HL-60 (cell line): ENCODE measurements at regions not wholly inside any gene's neighbourhood (a gene's known extent, or its start where the extent isn't known, plus 50 kb on each side); places are given as distances from the start of the nearest gene placed in this dataset.

ENCODE experiments used
- DNase-seq, 2 experiments: peaks; one replicate each; pipeline ENCODE4 v3.0.0-alpha.2; 2010 to 2020; ENCODE audit warnings: low read depth in 1 of 2, low spot score in 1 of 2
- H3K27ac ChIP-seq: fragments of 250-450 bp; sonication (Bioruptor Pico); replicated peaks from 2 replicates; pipeline ENCODE4 v1.5.1; 2020; ENCODE audit warnings: mild to moderate bottlenecking, moderate library complexity
- H3K27me3 ChIP-seq: fragments of 250-450 bp; sonication (Bioruptor Pico); 2 replicates; pipeline ENCODE4 v1.5.1; 2021; ENCODE audit warnings: mild to moderate bottlenecking, moderate library complexity; ENCODE audit not compliant: insufficient read depth, poor library complexity, severe bottlenecking
- H3K4me3 ChIP-seq: replicated peaks from 2 replicates; pipeline ENCODE4 v1.5.1; 2011; ENCODE audit warnings: mild to moderate bottlenecking, control low read depth, low read length; ENCODE audit not compliant: insufficient read depth
- CTCF ChIP-seq: IDR thresholded peaks from one replicate; pipeline ENCODE4 v1.5.1; 2011; ENCODE audit warnings: low read length, control low read depth, inconsistent platforms; ENCODE audit not compliant: insufficient read depth
- GABPA ChIP-seq: IDR thresholded peaks from 2 replicates; pipeline ENCODE4 v1.6.1; 2012; ENCODE audit warnings: low read depth
- POLR2AphosphoS5 ChIP-seq: IDR thresholded peaks from 2 replicates; pipeline ENCODE4 v1.6.1; 2012; ENCODE audit warnings: low read depth
- REST ChIP-seq: IDR thresholded peaks from 2 replicates; pipeline ENCODE4 v1.6.1; 2012; ENCODE audit warnings: low read depth; ENCODE audit not compliant: insufficient replicate concordance
- SPI1 ChIP-seq: IDR thresholded peaks from 2 replicates; pipeline ENCODE4 v1.6.1; 2012; ENCODE audit warnings: low read depth, mild to moderate bottlenecking, borderline replicate concordance

GRCh38 chr21:28298251-28298672 lies 694.4 kb downstream of the LTN1 start:
- no peak overlapping the region for H3K4me3 ChIP-seq
- TF ChIP-seq GABPA: no peak
- no peak for TF ChIP-seq REST
- no peak for TF ChIP-seq CTCF
- TF ChIP-seq SPI1: no peak
- TF ChIP-seq POLR2AphosphoS5: no peak
- no peak for DNase-seq
- H3K27me3 ChIP-seq: no peaks in the 10 kb centered on the region
- no peak overlapping the region for H3K27ac ChIP-seq

GRCh38 chr21:28294051-28294450 lies 698.6 kb downstream of the LTN1 start:
- H3K27ac ChIP-seq: no peak overlapping the region
- H3K27me3 ChIP-seq: no peaks in the 10 kb centered on the region
- no peak for DNase-seq
- no peak for TF ChIP-seq GABPA
- no peak for TF ChIP-seq CTCF
- no peak for TF ChIP-seq POLR2AphosphoS5
- TF ChIP-seq SPI1: no peak
- no peak for TF ChIP-seq REST
- no peak overlapping the region for H3K4me3 ChIP-seq

- Histone ChIP-seq H3K27ac (no peak overlapping the region), H3K4me3 (no peak overlapping the region), H3K27me3 (no peaks in the 10 kb centered on the region)
- no peak for TF ChIP-seq SPI1
- no peak for TF ChIP-seq POLR2AphosphoS5
- no peak for TF ChIP-seq GABPA
- no peak for TF ChIP-seq REST
- no peak for TF ChIP-seq CTCF
- DNase-seq: no peak
Observed at GRCh38 chr21:28283641-28284490, 708.8 kb downstream of the LTN1 start.
